MM.1S (cell line): ENCODE measurements at regions not wholly inside any gene's neighbourhood (a gene's known extent, or its start where the extent isn't known, plus 50 kb on each side); places are given as distances from the start of the nearest gene placed in this dataset.

Experiments
- DNase-seq: peaks from one replicate; pipeline ENCODE4 v3.0.0-alpha.2; 2015
- H2AFZ ChIP-seq: fragments of 300-600 bp; sonication (generic); 2 replicates; pipeline ENCODE4 v1.6.0; 2016; ENCODE audit warnings: antibody characterized with exemption, low read length
- H3F3A ChIP-seq: fragments of 300-600 bp; sonication (generic); 2 replicates; pipeline ENCODE4 v1.6.1; 2016; ENCODE audit warnings: mild to moderate bottlenecking, antibody characterized with exemption, low read length, moderate library complexity, mixed read lengths; ENCODE audit not compliant: insufficient read depth
- H3K27ac ChIP-seq: fragments of 300-600 bp; sonication (generic); 2 replicates; pipeline ENCODE4 v1.5.1; 2016; ENCODE audit warnings: mild to moderate bottlenecking, low read length
- H3K27me3 ChIP-seq: fragments of 300-600 bp; sonication (generic); replicated peaks from 2 replicates; pipeline ENCODE4 v1.6.0; 2016; ENCODE audit warnings: low read length; ENCODE audit not compliant: insufficient read depth
- H3K36me3 ChIP-seq: fragments of 300-600 bp; sonication (generic); replicated peaks from 2 replicates; pipeline ENCODE4 v1.6.1; 2016; ENCODE audit warnings: mild to moderate bottlenecking, low read length, mixed read lengths; ENCODE audit not compliant: insufficient read depth
- H3K4me1 ChIP-seq: fragments of 300-600 bp; sonication (generic); 2 replicates; pipeline ENCODE4 v1.6.1; 2016; ENCODE audit warnings: low read length, mixed read lengths
- H3K4me2 ChIP-seq: fragments of 300-600 bp; sonication (generic); 2 replicates; pipeline ENCODE4 v1.6.0; 2016; ENCODE audit warnings: low read depth, low read length
- H3K4me3 ChIP-seq: fragments of 300-600 bp; sonication (generic); 2 replicates; pipeline ENCODE4 v1.5.1; 2016; ENCODE audit warnings: low read length, mixed read lengths
- H3K79me2 ChIP-seq: fragments of 300-600 bp; sonication (generic); 2 replicates; pipeline ENCODE4 v1.6.1; 2016; ENCODE audit warnings: mixed run types, low read length, mixed read lengths
- H3K9ac ChIP-seq: fragments of 300-600 bp; sonication (generic); 2 replicates; pipeline ENCODE4 v1.6.1; 2016; ENCODE audit warnings: low read length, mixed read lengths
- H3K9me2 ChIP-seq: fragments of 300-600 bp; sonication (generic); replicated peaks from 2 replicates; pipeline ENCODE4 v1.6.1; 2016; ENCODE audit warnings: mild to moderate bottlenecking, low read length, mixed read lengths; ENCODE audit not compliant: insufficient read depth
- H3K9me3 ChIP-seq: fragments of 300-600 bp; sonication (generic); replicated peaks from 2 replicates; pipeline ENCODE4 v1.6.1; 2016; ENCODE audit warnings: mild to moderate bottlenecking, low read length, mixed read lengths; ENCODE audit not compliant: insufficient read depth
- H4K20me1 ChIP-seq: fragments of 300-600 bp; sonication (generic); 2 replicates; pipeline ENCODE4 v1.6.1; 2016; ENCODE audit warnings: mild to moderate bottlenecking, low read length, moderate library complexity, mixed read lengths; ENCODE audit not compliant: insufficient read depth
- EZH2 ChIP-seq: fragments of 300-600 bp; sonication (generic); optimal IDR thresholded peaks from 2 replicates; pipeline ENCODE3; 2017; ENCODE audit warnings: low read depth, mild to moderate bottlenecking, antibody characterized with exemption, low read length, mixed read lengths
- EZH2phosphoT487 ChIP-seq: fragments of 300-600 bp; sonication (generic); IDR thresholded peaks from 2 replicates; pipeline ENCODE4 v1.6.1; 2018; ENCODE audit warnings: antibody characterized with exemption, low read length
- TF ChIP-seq, protein P1 (sequence below): fragments of 300-600 bp; sonication (generic); IDR thresholded peaks from 2 replicates; pipeline ENCODE4 v1.5.1; 2016; ENCODE audit warnings: antibody characterized with exemption, low read length, mixed read lengths

DNA sequence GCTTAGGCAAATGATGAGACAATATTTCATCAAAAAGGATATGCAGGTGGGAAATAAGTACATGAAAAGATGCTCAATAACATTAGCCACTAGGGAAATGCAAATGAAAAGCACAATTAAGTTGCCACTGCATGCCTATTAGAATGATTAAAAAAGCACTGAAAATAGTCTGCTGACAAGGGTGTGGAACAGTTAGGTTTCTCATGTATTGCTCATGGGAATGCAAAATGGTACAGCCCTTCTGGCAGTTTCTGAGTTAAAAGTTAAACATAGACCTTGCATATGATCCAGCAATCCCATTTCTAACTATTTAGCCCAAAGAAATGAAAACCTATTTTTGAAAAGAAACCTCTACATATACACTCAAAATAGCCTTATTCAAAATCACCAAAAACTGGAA is 393.0 kb downstream of the BMP4 start:
- no peaks in the 10 kb centered on the region for H3K36me3 ChIP-seq
- no peaks in the 10 kb centered on the region for H3F3A ChIP-seq
- TF ChIP-seq, protein P1, sequence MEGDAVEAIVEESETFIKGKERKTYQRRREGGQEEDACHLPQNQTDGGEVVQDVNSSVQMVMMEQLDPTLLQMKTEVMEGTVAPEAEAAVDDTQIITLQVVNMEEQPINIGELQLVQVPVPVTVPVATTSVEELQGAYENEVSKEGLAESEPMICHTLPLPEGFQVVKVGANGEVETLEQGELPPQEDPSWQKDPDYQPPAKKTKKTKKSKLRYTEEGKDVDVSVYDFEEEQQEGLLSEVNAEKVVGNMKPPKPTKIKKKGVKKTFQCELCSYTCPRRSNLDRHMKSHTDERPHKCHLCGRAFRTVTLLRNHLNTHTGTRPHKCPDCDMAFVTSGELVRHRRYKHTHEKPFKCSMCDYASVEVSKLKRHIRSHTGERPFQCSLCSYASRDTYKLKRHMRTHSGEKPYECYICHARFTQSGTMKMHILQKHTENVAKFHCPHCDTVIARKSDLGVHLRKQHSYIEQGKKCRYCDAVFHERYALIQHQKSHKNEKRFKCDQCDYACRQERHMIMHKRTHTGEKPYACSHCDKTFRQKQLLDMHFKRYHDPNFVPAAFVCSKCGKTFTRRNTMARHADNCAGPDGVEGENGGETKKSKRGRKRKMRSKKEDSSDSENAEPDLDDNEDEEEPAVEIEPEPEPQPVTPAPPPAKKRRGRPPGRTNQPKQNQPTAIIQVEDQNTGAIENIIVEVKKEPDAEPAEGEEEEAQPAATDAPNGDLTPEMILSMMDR = no peak
- TF ChIP-seq EZH2 (no peak), EZH2phosphoT487 (no peak)
- H4K20me1 ChIP-seq = no peaks in the 10 kb centered on the region
- no peaks in the 10 kb centered on the region for H3K79me2 ChIP-seq
- no peak overlapping the region for H3K9ac ChIP-seq
- H3K4me3 ChIP-seq = no peak overlapping the region
- no peak overlapping the region for H3K27ac ChIP-seq
- no peaks in the 10 kb centered on the region for H3K9me2 ChIP-seq
- H3K4me2 ChIP-seq = no peak overlapping the region
- no peaks in the 10 kb centered on the region for H3K4me1 ChIP-seq
- H3K9me3 ChIP-seq = no peaks in the 10 kb centered on the region
- DNase-seq = no peak
- H3K27me3 ChIP-seq = no peaks in the 10 kb centered on the region
- no peak overlapping the region for H2AFZ ChIP-seq

DNA sequence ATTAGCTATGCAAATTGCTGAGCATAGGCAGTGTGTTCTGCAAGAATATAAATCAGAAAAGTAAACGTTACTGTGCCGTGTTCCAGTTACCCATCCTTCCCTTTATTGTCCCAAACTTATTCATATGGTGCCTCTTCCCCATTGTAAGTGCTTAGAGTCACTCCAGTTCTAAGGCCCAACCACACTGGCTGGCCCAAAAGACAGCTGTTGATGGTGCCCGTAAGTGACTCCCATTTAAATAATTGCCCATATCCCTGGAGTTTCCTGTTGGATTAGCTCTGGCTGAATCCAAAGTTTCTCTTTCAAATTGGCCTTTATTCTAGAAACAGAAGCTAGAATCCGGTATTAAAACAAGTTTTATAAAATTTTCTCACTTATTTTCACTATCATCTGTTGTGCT is 400.1 kb upstream of the DDHD1 start:
- no peak overlapping the region for H3K27ac ChIP-seq
- H4K20me1 ChIP-seq = no peaks in the 10 kb centered on the region
- H3K27me3 ChIP-seq = no peaks in the 10 kb centered on the region
- no peak overlapping the region for H3K4me3 ChIP-seq
- H3K4me1 ChIP-seq = no peaks in the 10 kb centered on the region
- H3K9ac ChIP-seq = no peak overlapping the region
- H3K79me2 ChIP-seq = no peaks in the 10 kb centered on the region
- H3K4me2 ChIP-seq = no peak overlapping the region
- DNase-seq = no peak
- no peaks in the 10 kb centered on the region for H3K9me3 ChIP-seq
- H3F3A ChIP-seq = no peaks in the 10 kb centered on the region
- no peaks in the 10 kb centered on the region for H3K36me3 ChIP-seq
- H3K9me2 ChIP-seq = no peaks in the 10 kb centered on the region
- H2AFZ ChIP-seq = no peak overlapping the region
- TF ChIP-seq, protein P1 = no peak
- TF ChIP-seq EZH2phosphoT487 (no peak), EZH2 (no peak)

DNA sequence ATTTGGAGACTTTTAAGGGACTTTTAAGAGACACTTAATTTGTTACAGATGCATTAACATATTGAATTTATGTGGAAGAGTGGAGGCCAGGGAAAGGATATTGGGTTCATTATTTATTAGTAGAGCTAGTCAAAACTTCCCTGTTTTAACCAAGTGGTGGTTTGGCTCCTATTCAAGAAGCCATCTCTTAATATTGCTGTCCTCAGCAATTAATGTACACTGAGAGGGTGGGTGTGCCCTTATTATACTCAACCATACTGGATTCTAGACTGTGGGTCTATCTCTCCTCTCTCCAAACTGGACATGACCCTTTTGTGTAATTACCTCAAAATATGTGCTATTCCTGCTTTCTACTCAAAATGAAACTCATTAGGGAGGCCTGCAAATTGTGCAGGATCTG is 398.7 kb upstream of the DDHD1 start:
- no peak for DNase-seq
- Histone ChIP-seq H3K27ac (no peak overlapping the region), H3K4me3 (no peak overlapping the region), H3K4me1 (no peaks in the 10 kb centered on the region), H3K4me2 (no peak overlapping the region), H3F3A (no peaks in the 10 kb centered on the region), H3K9ac (no peak overlapping the region), H3K36me3 (no peaks in the 10 kb centered on the region), H3K9me3 (no peaks in the 10 kb centered on the region), H3K9me2 (no peaks in the 10 kb centered on the region), H4K20me1 (no peaks in the 10 kb centered on the region), H2AFZ (no peak overlapping the region), H3K79me2 (no peaks in the 10 kb centered on the region), H3K27me3 (no peaks in the 10 kb centered on the region)
- TF ChIP-seq, protein P1 = no peak
- no peak for TF ChIP-seq EZH2
- no peak for TF ChIP-seq EZH2phosphoT487
